HG03432 (cell line): ENCODE measurements at regions not wholly inside any gene's neighbourhood (a gene's known extent, or its start where the extent isn't known, plus 50 kb on each side); places are given as distances from the start of the nearest gene placed in this dataset.

ENCODE experiments used
- ATAC-seq: cut with Tn5 transposase; IDR thresholded peaks from one replicate; pipeline ENCODE4 v1.9.1; 2021; ENCODE audit warnings: mild to moderate bottlenecking, moderate library complexity; ENCODE audit not compliant: unreplicated experiment

DNA sequence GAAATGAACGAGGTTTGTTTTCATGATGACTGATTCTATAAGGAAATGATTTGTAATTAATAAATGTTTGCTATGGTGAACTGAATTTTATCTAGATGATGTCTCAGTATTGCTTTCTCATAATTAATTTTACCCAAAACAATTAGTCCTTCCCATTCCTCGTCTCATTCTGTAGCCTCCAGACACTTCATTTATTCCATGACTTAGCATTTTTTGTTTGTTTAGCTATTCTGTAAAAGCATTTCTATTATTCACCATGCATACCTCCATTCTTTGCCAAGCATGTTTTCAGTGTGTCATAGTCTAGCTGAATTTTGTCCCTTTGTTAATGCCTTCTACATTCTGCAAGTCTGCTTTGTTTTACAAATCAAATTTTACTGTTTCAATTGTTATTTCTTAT, 137.4 kb upstream of the RPL10L start:
- ATAC-seq = no peak

DNA sequence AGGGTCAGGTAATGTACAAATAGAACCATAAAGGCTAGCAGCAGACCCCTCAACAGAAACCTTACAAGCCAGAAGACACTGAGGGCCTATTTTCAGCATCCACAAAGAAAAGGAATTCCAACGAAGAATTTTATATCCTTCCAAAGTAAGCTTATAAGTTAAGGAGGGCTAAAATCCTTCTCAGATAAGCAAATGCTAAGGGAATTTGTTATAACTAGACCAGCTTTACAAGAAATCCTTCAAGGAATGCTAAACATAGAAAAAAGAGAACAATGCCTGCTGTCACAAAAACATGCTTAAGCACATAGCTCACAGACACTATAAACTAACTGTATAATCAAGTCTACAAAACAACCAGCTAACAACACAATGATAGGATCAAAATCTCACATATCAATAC, 130.7 kb upstream of the RPL10L start:
- no peak for ATAC-seq

DNA sequence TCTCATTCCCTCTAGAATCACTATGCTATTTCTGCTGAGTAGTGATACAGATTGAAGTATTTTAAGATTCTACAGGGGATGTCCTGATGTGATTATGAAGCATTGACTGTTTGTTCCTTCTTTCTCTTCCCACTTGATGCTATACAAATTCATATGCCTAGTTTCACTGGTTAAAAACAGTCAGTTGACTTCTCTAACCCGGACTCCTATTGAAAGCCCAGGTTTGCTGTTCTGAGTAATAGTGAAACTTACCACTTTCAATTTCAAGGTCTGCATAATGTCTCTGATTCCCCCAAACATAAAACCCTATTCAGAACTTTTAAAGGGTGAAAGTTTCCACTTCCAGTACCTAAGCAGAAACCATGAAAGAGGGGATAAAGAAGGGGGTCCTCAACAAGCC, 117.7 kb upstream of the RPL10L start:
- ATAC-seq = peak; percentile 100

DNA sequence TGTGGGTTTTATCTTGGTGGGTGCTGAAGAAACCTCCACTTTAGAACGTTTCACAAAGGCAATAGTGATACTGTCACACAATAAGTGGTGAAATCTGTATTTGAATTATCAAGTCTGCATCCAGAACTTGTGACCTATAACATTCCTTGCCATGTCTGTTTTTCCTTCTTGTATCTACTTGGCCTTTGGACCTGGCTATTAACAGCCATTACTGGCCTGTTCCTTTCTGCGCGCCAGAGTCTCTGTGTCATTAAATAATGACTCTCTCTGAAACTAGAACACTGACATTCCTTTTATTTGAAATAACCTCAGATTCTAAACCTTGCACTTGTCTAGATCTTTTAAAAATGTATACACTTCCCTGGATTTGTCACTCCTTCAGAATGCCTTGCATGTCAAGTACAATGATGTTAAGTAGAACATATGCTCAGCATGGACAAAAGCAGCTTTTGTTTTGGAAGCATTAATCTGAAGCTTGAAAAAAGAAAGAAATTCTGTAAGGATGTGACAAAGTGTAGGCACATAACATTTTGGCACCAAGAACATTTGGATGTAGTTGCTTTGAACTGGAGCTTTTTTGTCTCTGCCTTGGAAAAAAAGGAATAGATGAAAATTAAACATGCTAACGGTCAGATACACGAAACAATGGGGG, 95.5 kb upstream of the RPL10L start:
- no peak for ATAC-seq

- ATAC-seq = no peak
These were observed 82.7 kb upstream of the RPL10L start for GRCh38 chr14:46734286-46734685.

- ATAC-seq = no peak
These were observed 65.6 kb upstream of the RPL10L start for GRCh38 chr14:46717211-46717610.
